ENCODE measurements at regions not wholly inside any gene's neighbourhood (a gene's known extent, or its start where the extent isn't known, plus 50 kb on each side); places are given as distances from the start of the nearest gene placed in this dataset.

DNA sequence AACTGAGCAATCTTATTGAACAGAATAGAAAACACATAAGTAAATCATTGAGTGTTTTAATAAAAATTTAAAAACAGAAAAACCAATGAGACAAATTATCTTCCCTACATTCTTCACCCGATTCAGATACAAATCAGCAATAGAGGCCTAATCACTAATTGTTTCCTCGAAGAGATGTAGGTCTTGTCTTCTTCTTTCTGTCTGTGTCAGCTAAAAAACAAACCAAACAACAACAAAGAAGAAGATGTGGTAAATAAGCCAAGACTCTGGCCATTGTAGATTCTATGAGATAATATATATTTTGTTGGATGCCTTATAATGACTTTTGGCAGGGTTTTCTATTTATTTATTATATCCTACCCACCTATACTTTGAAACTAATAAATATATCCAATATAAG, 200.9 kb upstream of the FSIP2 start:
- Mint-ChIP-seq H3K4me3 (no peak overlapping the region), H3K9me3 (no peaks in the 10 kb centered on the region), H3K36me3 (ENCODE audit: insufficient read depth in 1 of 3, low read depth in 3 of 3) (no peaks in the 10 kb centered on the region), H3K4me1 (peaks cover 17 to 22% of the 10 kb centered on the region in 2 experiments), H3K27me3 (ENCODE audit: low read depth) (no peaks in the 10 kb centered on the region), H3K27ac (peak overlapping the region in 1 of 3 experiments; percentile 58; a peak in 3 of 7 replicates)
- WGBS (ENCODE audit: extremely low coverage, insufficient read length, low lambda C conversion rate), result no CpG with 5 or more reads among the region's 2 CpGs
- Histone ChIP-seq H3K23ac (ENCODE audit: insufficient read length, low read depth, low read length) (no peak overlapping the region), H4K5ac (ENCODE audit: insufficient read length, low read depth, low read length) (no peak overlapping the region), H3K27ac (ENCODE audit: insufficient read length, low read depth, low read length) (no peak overlapping the region), H3K18ac (ENCODE audit: insufficient read length, low read depth, low read length) (no peak overlapping the region), H3K14ac (ENCODE audit: insufficient read depth, low read length) (no peak overlapping the region), H3K79me1 (ENCODE audit: insufficient read depth, low read depth, low read length, poor library complexity, severe bottlenecking) (no peaks in the 10 kb centered on the region), H3K4ac (ENCODE audit: low read depth, low read length) (no peak overlapping the region), H4K91ac (ENCODE audit: insufficient read length, low read depth, low read length) (no peak overlapping the region), H3T11ph (ENCODE audit: low read length) (no peak overlapping the region), H2BK120ac (ENCODE audit: low read depth, low read length, poor library complexity, severe bottlenecking) (no peak overlapping the region), H3K4me2 (ENCODE audit: insufficient read depth, insufficient read length, low read length) (no peak overlapping the region), H2BK12ac (ENCODE audit: insufficient read length, low read depth, low read length) (no peak overlapping the region), H2AK5ac (ENCODE audit: insufficient read length, low read length) (no peak overlapping the region), H3K4me1 (ENCODE audit: insufficient read depth, low read length) (no peaks in the 10 kb centered on the region; the same call in 1 of the 2 replicates), H2BK20ac (ENCODE audit: low read depth, low read length, poor library complexity, severe bottlenecking) (no peak overlapping the region), H4K8ac (replicated peaks; ENCODE audit: insufficient read length, low read depth, low read length) (no peak overlapping the region), H2BK5ac (ENCODE audit: insufficient read length, low read length) (no peak overlapping the region), H2BK15ac (ENCODE audit: low read depth, low read length) (no peak overlapping the region), H2AFZ (ENCODE audit: low read length) (no peak overlapping the region), H3K9ac (ENCODE audit: extremely low read depth, insufficient read length, low read length) (no peak overlapping the region), H3K27me3 (ENCODE audit: insufficient read depth, low read length) (no peaks in the 10 kb centered on the region), H3K79me2 (ENCODE audit: insufficient read depth, low read length) (no peaks in the 10 kb centered on the region), H3K23me2 (ENCODE audit: insufficient read length, low read depth, low read length, poor library complexity, severe bottlenecking) (no peaks in the 10 kb centered on the region), H3K9me3 (ENCODE audit: control insufficient read depth, low read depth, low read length) (no peaks in the 10 kb centered on the region), H3K56ac (ENCODE audit: insufficient read length, low read depth, low read length) (no peak overlapping the region), H4K20me1 (ENCODE audit: control insufficient read depth, insufficient read depth, insufficient read length) (no peaks in the 10 kb centered on the region)
- TF ChIP-seq CTCF (conservative IDR thresholded peaks at IDR 0.05), result no peak
- DNase-seq, result no peak

Measured in H9 (cell line).